ENCODE measurements at regions not wholly inside any gene's neighbourhood (a gene's known extent, or its start where the extent isn't known, plus 50 kb on each side); places are given as distances from the start of the nearest gene placed in this dataset.

DNA sequence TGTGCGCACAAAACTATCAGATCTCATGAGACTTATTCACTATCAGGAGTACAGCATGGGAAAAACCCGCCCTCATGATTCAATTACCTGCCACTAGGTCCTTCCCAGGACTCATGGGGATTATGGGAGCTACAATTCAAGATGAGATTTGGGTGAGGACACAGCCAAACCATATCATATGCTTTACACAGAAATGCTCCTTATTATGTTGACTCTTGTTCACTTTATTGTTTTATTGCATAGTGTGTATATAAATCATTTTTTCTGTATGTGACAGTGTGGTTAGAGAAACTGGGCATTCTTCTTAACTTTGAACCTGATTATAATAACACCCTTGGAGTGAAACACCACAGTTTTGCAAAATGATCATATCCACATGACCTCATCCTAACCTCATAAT is 212.8 kb upstream of the TNRC6C start:
- H3K4me3 Mint-ChIP-seq: no peak overlapping the region
- H3K27ac Mint-ChIP-seq: no peak overlapping the region
- H3K9me3 Mint-ChIP-seq: no peaks in the 10 kb centered on the region
- no peaks in the 10 kb centered on the region for H3K27me3 Mint-ChIP-seq
- no peaks in the 10 kb centered on the region for H3K4me1 Mint-ChIP-seq
- H3K36me3 Mint-ChIP-seq: no peaks in the 10 kb centered on the region

DNA sequence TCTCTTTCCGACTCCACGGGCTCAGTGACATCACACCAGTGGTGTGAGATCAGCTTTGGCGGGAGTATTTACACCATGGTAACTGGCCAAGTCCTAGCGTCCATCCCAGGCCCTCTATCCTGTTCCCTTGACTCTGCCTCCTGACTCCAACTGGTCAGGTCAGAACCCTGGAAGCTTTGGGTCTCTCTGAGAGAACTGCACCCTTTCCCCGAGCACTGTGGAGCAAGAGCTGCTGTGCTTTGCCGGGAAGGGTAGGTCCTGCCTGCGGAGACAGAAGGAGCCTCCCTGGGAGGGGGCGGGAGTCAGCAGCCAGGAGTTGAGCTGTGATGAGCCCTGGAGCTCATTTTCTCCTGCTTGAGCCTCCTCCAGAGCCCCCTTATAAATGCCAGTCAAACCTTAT is 212.1 kb upstream of the TNRC6C start:
- Mint-ChIP-seq H3K4me1 (no peaks in the 10 kb centered on the region), H3K27ac (no peak overlapping the region), H3K36me3 (no peaks in the 10 kb centered on the region), H3K27me3 (no peaks in the 10 kb centered on the region), H3K9me3 (no peaks in the 10 kb centered on the region), H3K4me3 (no peak overlapping the region)

DNA sequence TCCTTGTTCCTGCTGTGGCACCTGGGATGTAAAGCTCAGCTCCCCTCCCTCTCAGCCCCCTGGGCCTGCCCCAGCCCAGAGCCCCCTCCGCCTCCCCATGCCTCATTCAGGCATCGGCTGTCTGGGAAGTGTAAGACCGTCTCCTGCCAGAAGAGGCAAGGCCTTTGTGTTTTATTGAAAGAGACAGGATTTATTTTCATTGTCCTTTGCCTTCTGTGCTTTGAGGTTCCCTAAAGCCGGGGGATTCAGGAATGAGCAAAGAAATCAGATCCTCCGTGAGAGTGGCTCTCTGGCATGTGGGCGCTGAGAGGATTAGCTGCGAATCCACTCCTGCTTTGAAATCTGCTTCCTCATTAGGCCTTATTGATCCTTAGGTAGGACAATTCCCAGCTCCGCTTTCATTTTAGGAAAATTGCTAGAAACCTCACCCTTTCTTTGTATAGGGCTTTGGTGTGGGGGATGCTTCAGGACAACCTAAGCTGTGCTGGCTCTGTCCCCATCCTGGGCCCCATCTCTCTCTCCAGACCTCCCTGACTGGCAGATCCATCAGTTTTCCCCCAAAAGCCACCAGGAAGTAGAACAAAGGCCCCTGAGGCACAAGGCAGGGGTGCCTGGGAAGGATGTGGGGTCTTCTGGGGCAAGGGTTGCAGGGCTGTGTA is 211.5 kb upstream of the TNRC6C start:
- H3K27ac Mint-ChIP-seq: no peak overlapping the region

DNA sequence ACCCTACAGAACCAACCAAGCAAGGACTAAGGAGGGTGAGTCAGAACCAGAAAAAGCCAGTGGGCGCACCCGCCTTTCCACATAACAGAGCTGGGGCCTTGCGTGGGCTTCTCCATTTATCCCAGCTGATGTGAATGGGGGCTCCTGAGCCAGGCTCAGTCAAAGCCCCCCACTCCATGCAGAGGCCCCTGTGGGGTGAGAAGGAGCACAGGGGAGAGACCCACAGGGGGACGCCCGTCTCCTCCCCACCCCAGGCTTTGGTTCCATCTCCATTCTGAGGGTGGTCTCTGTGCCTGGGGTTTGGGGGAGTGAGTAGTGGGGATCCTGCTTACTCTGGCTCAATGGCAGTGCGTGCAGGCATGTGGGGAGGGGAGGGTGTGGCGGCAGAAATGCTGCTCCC is 210.1 kb upstream of the TNRC6C start:
- Mint-ChIP-seq H3K9me3 (no peaks in the 10 kb centered on the region), H3K4me1 (no peaks in the 10 kb centered on the region), H3K27ac (no peak overlapping the region), H3K4me3 (no peak overlapping the region), H3K27me3 (no peaks in the 10 kb centered on the region), H3K36me3 (no peaks in the 10 kb centered on the region)

More for the DNA sequence above, 211.5 kb upstream of the TNRC6C start:
- H3K9me3 Mint-ChIP-seq: no peaks in the 10 kb centered on the region
- no peaks in the 10 kb centered on the region for H3K27me3 Mint-ChIP-seq
- no peaks in the 10 kb centered on the region for H3K4me1 Mint-ChIP-seq
- no peak overlapping the region for H3K4me3 Mint-ChIP-seq
- H3K36me3 Mint-ChIP-seq: no peaks in the 10 kb centered on the region

DNA sequence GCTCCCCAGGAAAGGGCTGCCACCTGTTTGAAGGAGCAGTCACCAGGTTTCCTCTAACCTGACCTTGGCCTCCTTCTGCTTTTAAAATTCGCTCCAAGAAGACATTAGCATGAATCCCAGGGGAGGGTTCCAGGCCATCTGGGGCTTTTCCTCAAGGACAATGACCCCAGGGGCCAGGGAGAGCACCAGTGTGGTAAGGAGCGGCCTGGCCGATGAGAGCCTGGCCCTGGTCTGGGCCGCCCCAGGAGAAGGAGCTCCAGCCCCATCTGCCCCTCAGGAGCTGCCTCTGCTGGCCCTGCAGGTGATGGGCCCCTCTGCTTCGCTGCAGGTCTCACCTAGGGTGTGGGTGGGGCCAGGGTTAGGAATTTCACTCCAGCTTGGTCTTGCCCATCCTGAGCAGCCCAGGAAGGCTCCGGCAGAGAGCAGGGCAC is 209.2 kb upstream of the TNRC6C start:
- no peaks in the 10 kb centered on the region for H3K9me3 Mint-ChIP-seq
- H3K4me1 Mint-ChIP-seq: no peaks in the 10 kb centered on the region
- no peak overlapping the region for H3K4me3 Mint-ChIP-seq
- no peak overlapping the region for H3K27ac Mint-ChIP-seq
- no peaks in the 10 kb centered on the region for H3K36me3 Mint-ChIP-seq
- H3K27me3 Mint-ChIP-seq: no peaks in the 10 kb centered on the region

DNA sequence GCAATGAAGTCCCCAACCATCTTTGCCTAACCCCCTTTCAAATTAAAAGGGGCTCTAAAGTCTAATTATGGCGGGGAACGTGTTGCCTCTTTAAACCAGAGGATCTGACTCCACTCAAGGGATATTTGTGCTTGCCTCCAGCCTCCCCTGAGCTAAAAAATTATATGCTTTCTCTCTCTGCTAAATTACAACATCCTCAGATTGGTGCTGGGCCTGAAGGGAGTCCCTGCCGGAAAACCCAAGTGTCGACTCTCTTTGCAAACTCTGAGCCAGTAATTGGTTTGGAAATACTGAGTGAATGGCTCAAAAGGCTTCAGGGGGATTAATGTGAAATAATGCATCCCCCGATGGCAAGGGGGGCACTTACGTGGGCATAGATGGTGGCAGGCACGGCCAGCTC is 208.5 kb upstream of the TNRC6C start:
- Mint-ChIP-seq H3K4me3 (no peak overlapping the region), H3K27me3 (no peaks in the 10 kb centered on the region), H3K4me1 (no peaks in the 10 kb centered on the region), H3K36me3 (no peaks in the 10 kb centered on the region), H3K27ac (no peak overlapping the region), H3K9me3 (no peaks in the 10 kb centered on the region)

DNA sequence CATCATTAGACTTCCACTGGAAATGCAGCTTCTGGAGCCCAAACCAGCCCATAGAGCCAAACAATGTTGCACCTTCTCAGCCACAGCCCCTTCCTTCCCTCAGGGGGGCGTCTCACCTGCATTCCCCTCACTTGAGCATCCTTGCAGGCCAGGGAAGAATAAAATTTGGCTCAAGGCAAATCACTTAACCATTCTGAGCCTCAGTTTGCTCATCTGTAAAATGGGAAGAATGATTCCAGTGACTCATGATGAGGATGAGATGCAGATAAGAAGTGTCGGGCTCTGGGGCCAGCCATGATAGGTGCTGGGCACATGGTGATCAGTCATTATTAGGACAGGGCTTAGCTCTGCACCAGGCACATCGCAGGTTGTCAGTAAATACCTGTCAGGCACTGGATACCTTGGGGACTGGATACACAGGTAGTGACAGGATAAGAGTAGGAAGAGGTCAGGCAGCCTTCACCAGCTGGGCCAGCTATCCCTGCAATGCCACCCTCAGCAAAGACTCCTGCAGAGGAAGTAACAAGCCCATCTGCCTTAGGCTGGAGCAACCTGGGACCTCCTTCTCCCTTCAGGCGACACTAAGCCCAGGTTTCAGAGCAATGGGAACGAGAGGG is 208.0 kb upstream of the TNRC6C start:
- no peaks in the 10 kb centered on the region for H3K27me3 Mint-ChIP-seq
- no peaks in the 10 kb centered on the region for H3K36me3 Mint-ChIP-seq
- no peak overlapping the region for H3K4me3 Mint-ChIP-seq
- H3K4me1 Mint-ChIP-seq: no peaks in the 10 kb centered on the region
- H3K9me3 Mint-ChIP-seq: no peaks in the 10 kb centered on the region
- H3K27ac Mint-ChIP-seq: no peak overlapping the region

DNA sequence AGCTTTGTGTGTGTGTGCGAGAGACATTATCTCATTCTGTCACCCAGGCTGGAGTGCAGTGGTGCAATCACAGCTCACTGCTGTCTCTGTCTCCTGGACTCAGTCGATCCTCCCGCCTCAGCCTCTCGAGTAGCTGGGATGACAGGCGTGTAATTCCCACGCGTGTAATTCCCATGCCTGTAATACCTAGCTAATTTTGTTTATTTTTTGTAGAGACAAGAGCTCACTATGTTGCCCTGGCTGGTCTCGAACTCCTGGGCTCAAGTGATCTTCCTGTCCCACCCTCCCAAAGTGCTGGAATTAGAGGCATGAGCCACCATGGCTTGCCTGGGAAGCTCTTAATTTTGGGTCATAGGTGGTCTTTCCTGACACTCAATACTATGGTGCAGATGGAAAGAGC is 205.3 kb upstream of the TNRC6C start:
- no peak overlapping the region for H3K4me3 Mint-ChIP-seq
- no peak overlapping the region for H3K27ac Mint-ChIP-seq
- H3K27me3 Mint-ChIP-seq: no peaks in the 10 kb centered on the region
- no peaks in the 10 kb centered on the region for H3K4me1 Mint-ChIP-seq
- no peaks in the 10 kb centered on the region for H3K9me3 Mint-ChIP-seq
- no peaks in the 10 kb centered on the region for H3K36me3 Mint-ChIP-seq

DNA sequence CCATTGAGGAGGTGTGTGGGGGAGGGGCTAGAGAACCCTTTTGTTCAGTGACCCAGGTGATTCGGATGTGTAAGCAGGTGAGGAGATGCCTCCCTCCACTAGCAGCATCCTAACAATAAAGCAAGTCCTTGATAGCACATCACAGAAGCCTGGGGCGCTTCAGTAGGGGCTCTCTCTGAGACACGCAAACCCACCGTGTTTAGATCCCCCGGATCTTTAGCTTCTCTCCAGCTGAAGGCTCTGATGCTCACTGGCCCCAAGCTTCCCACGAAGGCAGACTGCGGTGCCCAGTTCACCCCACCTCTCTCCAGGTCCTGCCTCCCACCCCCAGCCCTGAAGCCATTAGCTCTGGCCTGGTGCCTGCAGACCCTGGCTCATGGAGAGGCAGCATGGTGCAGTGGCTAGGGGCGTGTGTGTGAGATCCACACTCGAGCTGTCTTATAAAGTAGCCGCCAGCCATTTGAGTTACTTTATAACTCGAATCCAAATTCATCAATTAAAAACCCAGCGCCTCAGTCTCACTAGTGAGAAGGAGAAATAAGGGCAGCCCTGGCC is 204.7 kb upstream of the TNRC6C start:
- Mint-ChIP-seq H3K4me1 (no peaks in the 10 kb centered on the region), H3K36me3 (no peaks in the 10 kb centered on the region), H3K27me3 (no peaks in the 10 kb centered on the region), H3K4me3 (no peak overlapping the region), H3K9me3 (no peaks in the 10 kb centered on the region), H3K27ac (no peak overlapping the region)

DNA sequence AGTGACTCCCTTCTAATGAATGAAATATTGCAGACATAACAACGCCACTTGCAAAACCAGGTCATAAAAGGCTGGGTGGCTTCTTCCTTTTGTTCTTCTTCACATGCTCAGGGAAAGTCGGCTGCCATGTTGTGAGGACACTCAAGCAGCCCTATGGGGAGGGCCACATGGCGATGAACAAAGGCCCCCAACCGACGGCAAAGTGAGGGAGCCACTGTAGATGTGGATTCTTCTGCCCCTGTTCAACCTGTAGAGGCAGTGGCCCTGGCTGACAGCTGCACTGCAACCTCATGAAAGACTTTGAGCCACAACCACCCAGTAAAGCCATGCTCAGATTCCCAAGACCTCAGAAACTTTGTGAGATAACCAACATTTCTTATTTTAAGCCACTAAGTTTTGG is 203.5 kb upstream of the TNRC6C start:
- no peaks in the 10 kb centered on the region for H3K4me1 Mint-ChIP-seq
- no peaks in the 10 kb centered on the region for H3K36me3 Mint-ChIP-seq
- H3K4me3 Mint-ChIP-seq: no peak overlapping the region
- H3K27ac Mint-ChIP-seq: no peak overlapping the region
- no peaks in the 10 kb centered on the region for H3K27me3 Mint-ChIP-seq
- H3K9me3 Mint-ChIP-seq: no peaks in the 10 kb centered on the region

DNA sequence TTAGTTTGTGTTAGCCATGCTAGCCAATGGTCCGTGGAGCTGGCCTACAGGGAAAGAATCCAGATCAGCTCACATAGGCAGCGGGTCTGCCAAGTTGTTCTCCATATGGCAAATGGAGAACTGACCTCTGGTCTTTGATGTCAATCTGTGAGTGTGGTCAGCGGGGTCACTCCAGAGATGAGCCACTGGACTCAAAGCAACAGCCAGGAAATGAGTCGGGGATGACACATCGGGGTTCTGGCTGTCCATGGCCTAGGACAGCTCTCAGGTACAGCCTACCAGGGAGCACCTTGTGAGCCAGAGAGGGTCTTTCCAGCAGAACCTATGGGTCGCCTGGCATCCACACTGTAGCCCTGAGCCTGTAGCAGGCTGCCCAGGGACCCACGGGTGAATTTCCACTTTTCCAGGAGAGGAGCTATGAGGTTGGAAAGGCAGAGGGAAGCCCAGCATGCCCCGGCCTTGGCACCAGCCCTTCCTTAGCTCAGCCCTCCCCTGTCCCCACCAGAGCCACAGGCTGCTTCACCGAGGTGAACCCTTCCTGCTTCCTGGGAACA is 203.0 kb upstream of the TNRC6C start:
- Mint-ChIP-seq H3K27me3 (no peaks in the 10 kb centered on the region), H3K36me3 (no peaks in the 10 kb centered on the region), H3K27ac (no peak overlapping the region), H3K4me3 (no peak overlapping the region), H3K9me3 (no peaks in the 10 kb centered on the region), H3K4me1 (no peaks in the 10 kb centered on the region)

DNA sequence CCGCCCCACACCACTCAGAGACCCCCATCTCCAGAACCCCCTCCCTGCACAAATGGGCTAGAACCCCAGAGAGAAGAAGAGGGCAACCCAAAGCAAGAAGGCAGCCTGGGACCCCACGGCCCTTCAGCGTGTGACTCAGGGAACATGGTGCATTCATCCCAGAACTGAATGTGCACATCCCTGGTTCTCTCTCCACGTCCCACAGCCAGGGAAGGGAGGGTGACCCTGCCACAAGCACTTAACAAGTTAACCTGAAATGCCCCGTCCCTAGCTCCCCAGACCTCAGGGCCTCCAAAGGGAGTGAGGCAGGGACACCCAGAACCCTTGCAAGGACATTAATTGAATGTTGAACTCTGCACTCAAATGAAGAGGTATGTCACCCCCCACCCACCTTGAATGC is 202.5 kb upstream of the TNRC6C start:
- Mint-ChIP-seq H3K27ac (no peak overlapping the region), H3K27me3 (no peaks in the 10 kb centered on the region), H3K4me1 (no peaks in the 10 kb centered on the region), H3K36me3 (no peaks in the 10 kb centered on the region), H3K4me3 (no peak overlapping the region), H3K9me3 (no peaks in the 10 kb centered on the region)

DNA sequence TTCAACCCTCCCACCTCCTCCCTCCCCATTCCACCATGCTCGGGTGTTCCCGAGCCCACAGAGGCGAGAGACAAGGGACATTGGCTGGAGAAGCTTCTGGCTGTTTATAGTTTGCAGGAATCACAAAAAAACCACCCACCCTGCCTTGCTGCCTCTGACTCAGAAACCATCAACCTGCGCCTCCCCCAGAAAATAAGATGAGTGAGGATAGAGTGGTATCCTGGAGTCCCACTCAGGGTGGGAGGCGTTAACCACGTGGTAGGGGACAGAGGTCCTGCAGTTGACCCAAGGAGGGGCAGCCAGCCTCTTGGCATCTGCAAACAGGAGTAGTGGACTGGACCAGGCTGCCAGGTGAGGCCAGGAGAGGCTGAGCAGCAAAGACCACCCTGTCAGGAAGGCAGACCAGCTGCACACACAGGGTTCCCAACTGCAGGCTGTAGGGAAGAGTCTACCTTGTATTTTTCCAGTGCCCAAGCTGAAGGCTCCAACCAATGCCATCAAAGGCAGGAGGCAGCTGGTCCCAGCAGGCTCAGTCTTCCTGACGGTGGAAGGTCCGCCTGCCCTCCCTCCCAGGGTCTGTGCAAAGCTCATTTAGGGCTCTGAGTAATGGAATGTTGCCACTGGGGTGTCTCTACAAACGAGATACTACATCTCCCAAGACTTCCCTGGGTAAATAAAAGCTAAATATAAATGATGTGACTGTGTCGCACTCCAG is 201.5 kb upstream of the TNRC6C start:
- H3K9me3 Mint-ChIP-seq: no peaks in the 10 kb centered on the region
- no peaks in the 10 kb centered on the region for H3K36me3 Mint-ChIP-seq
- H3K27ac Mint-ChIP-seq: no peak overlapping the region
- no peak overlapping the region for H3K4me3 Mint-ChIP-seq
- no peaks in the 10 kb centered on the region for H3K27me3 Mint-ChIP-seq
- H3K4me1 Mint-ChIP-seq: no peaks in the 10 kb centered on the region

DNA sequence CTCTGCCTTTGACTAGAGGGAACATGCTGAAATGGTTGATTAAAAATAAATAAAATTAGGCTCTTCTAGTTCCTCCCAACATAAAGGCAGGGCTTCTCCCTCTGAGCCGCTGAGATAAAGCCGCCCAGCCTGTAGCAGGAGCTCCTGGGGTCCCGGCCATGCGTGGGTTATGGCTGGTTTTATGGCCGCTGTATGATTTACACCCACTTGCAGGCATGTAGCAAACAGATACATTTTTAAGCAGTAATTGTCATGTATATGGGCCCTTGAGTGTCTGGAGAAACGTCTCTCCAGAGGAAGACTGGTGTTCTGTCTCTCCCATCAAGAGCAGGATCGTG is 201.0 kb upstream of the TNRC6C start:
- no peak overlapping the region for H3K4me3 Mint-ChIP-seq
- H3K9me3 Mint-ChIP-seq: no peaks in the 10 kb centered on the region

DNA sequence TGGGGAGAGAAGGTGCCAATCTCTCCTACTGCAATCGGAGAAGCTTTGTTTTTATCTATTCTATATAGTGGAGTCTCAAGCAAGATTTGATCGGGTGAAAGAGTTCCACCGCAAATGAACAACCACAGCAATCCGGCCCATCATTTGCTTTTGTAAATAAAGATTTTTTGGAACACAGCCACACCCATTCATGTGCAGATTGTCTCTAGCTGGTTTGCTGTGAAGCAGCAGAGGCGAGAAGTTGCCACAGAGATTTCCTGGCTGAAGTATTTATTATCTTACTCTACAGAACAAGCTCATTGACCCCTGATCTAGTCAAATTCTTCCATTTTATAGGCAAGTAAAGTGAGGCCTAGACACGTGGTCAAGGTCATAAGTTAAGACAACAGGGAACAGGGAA is 195.5 kb upstream of the TNRC6C start:
- Mint-ChIP-seq H3K4me1 (no peaks in the 10 kb centered on the region), H3K27me3 (no peaks in the 10 kb centered on the region), H3K4me3 (no peak overlapping the region), H3K9me3 (no peaks in the 10 kb centered on the region), H3K36me3 (no peaks in the 10 kb centered on the region), H3K27ac (no peak overlapping the region)

More for the DNA sequence above, 201.0 kb upstream of the TNRC6C start:
- no peak overlapping the region for H3K27ac Mint-ChIP-seq
- H3K27me3 Mint-ChIP-seq: no peaks in the 10 kb centered on the region
- H3K4me1 Mint-ChIP-seq: no peaks in the 10 kb centered on the region
- H3K36me3 Mint-ChIP-seq: no peaks in the 10 kb centered on the region

DNA sequence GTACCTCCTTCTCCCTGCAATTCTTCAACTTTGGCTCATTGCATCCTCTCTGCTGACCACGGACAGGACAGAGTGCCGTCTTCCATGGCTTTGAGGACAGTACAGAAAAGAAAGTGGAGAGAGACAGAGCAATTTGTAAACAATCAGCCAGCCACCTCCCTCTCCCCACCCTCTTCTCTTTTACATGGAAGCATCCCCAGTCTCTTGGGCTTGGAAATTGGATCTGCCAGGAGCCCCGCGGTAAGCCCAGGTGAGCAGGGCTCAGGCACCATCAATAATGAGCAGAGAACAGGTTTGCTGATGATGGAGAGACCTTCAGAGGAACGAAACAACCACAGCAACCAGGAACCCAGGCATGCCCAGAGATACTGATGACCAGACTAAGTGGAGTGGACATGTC is 194.9 kb upstream of the TNRC6C start:
- Mint-ChIP-seq H3K4me1 (no peaks in the 10 kb centered on the region), H3K36me3 (no peaks in the 10 kb centered on the region), H3K4me3 (no peak overlapping the region), H3K9me3 (no peaks in the 10 kb centered on the region), H3K27me3 (no peaks in the 10 kb centered on the region), H3K27ac (no peak overlapping the region)

All from activated naive CD4-positive, alpha-beta T cell treated with anti-CD3 and anti-CD28 coated beads, Interleukin-2, amount 50 U/mL, for 24 hours (primary cell).